Right renal pelvis (tissue), 4 donors: ENCODE measurements at regions not wholly inside any gene's neighbourhood (a gene's known extent, or its start where the extent isn't known, plus 50 kb on each side); places are given as distances from the start of the nearest gene placed in this dataset.
A peak's percentile ranks its signal among the peaks of the same experiment; 100 is the strongest.

Experiments used
- DNase-seq, 4 donors: peaks; one replicate each; pipeline ENCODE4 v3.0.0-alpha.2; 2013; ENCODE audit warnings: low read depth in 4 of 4, low spot score in 3 of 4, missing footprints in 1 of 4

- no peak for DNase-seq
Observed at GRCh38 chr3:43183456-43183855, 77.6 kb upstream of the POMGNT2 start.

DNA sequence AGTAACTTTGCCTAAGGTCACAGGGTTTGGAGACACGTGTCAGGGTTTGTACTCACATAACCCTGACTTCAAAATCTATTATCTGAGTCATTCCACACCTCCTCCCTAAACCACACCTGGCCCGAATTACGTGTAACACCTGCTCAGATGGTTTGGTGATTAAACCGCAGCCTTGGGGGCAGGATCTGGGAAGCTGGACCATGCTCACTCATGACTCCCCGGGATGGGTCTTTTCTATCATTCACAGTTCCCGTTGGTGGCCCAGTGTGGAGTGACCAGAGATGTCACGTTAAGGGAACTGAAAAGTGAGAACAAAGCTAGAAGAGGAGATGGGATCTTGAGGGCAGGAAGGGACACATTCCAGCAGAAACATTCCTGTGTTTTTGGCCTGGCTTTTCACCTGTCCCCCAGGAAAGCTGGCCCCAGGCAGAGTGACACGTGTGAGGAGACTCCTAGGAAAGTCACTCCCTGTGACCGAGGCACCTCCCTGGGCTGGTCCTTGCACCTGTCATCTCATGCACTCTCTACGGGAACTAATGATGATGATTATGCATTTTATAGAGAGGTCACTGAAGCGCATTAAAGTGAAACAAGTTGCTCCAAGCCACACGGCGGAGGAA, 75.4 kb upstream of the POMGNT2 start:
- DNase-seq, result no peak

GRCh38 chr3:43180694-43181093, 74.8 kb upstream of the POMGNT2 start:
- no peak for DNase-seq

DNA sequence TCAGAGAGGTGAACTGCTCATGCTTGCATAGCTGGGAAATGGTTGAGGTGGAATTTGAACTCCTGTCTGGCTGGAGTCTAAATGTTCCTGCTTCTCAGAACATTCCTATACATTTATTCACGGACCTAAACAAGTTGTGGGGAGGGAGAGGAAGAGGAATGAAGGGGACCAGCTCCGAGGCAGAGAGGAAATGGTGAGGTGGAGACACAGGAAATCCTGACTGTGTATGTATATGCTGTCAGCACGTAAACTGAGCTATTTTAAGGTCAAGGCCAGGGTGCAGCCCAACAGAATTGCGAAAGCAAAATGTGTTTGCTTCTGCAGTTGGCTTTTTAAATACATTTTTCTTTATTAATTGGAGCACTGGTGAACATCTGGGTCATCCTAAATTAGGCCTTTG, 74.1 kb upstream of the POMGNT2 start:
- DNase-seq, result no peak

GRCh38 chr3:43178891-43179366, 73.0 kb upstream of the POMGNT2 start:
- DNase-seq, result no peak

GRCh38 chr3:43177085-43177484, 71.2 kb upstream of the POMGNT2 start:
- no peak for DNase-seq

DNA sequence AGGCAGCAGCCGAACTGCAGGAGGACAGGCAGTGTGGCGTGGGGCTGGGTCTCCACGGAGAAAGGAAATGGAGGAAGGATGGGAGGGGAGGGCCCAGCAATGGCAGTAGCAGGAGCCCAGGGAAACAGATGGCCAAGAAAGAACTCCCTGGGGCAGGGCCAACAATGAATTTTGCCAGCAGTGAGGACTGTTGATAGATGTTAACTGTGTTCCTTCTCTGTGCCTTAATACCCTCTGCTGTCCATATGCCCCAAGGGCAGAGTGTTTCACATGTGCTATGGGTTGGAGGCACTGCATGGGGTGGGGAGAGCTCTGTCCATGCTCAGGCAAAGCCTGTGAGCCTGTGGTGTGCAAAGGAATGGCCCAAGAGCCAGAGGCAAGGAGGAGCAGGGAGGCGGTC, 70.8 kb upstream of the POMGNT2 start:
- DNase-seq, result no peak

GRCh38 chr3:43175541-43175940, 69.7 kb upstream of the POMGNT2 start:
- no peak for DNase-seq

GRCh38 chr3:43173949-43174348, 68.1 kb upstream of the POMGNT2 start:
- no peak for DNase-seq

GRCh38 chr3:43171748-43172147, 65.9 kb upstream of the POMGNT2 start:
- DNase-seq, result no peak

- DNase-seq, result no peak
Observed at GRCh38 chr3:43170553-43170952, 64.7 kb upstream of the POMGNT2 start.

DNA sequence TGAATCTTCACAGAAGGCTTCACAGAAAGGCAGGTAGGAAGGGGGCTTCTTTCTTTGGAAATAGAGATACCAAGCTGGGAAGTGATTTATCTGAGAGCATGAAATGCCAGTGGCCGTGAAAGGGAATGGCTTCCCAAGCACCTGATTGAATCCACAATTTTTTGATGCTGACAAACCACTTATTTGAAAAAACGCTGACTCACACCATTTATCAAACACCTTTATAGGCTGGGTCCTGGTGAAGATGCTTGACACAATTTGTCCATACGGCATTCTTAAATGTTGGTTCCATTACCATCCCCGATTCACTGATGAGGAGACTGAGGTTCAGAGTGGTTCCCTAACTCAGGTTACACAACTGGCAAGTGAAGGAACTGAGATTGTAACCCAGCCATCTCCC, 64.1 kb upstream of the POMGNT2 start:
- DNase-seq, result no peak

GRCh38 chr3:43166406-43166805, 60.5 kb upstream of the POMGNT2 start:
- DNase-seq, result no peak

GRCh38 chr3:43165786-43166185, 59.9 kb upstream of the POMGNT2 start:
- no peak for DNase-seq

DNA sequence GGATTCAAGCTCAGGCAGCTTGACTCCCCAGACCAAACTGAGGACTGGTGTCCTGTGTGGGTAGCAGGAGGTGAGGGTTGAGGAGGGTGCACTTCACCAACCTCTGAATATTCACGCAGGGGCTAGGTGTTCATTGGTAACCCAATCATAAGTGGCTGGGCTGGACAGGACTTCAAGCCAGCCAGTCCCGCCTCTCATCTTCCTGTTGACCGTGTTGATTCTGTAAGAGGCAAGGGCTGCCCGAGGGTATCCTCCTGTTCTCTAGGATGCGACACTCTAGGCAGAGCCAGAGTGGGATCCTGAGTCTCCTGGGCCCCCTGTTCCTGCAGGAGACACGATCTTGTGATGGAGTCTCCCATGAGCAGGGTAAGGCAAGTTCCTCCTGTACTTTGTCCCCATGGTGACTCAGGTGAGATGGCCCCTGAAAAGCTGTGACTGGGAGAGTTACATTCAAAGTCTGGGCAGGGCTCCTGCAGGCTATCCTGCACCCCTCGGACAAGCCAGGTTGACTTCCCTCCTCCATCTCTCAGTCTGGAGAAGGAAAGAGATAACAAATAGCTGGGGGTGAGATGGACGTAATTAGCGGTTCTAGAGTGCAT, 58.1 kb upstream of the POMGNT2 start:
- no peak for DNase-seq

GRCh38 chr3:43162230-43163084, 56.6 kb upstream of the POMGNT2 start:
- peak in 1 of 4 donors; percentile 20 for DNase-seq

GRCh38 chr3:43161684-43162229, 55.9 kb upstream of the POMGNT2 start:
- DNase-seq, result no peak

- DNase-seq, result no peak
Observed at GRCh38 chr3:43160664-43161063, 54.8 kb upstream of the POMGNT2 start.

GRCh38 chr3:43159876-43160255, 54.0 kb upstream of the POMGNT2 start:
- no peak for DNase-seq

GRCh38 chr3:43159131-43159875, 53.4 kb upstream of the POMGNT2 start:
- DNase-seq, result no peak
